Stomach smooth muscle (tissue), 2 donors: ENCODE measurements at regions not wholly inside any gene's neighbourhood (a gene's known extent, or its start where the extent isn't known, plus 50 kb on each side); places are given as distances from the start of the nearest gene placed in this dataset.
"Not testable (repeated sequence)": the region's sequence is repeated elsewhere in the genome, so short reads cannot be mapped to it uniquely, and the experiment has no call there.

ENCODE experiments used
- H3K27ac ChIP-seq: one replicate; pipeline ENCODE4 v1.7.0; 2013; ENCODE audit warnings: mild to moderate bottlenecking, low read length, inconsistent platforms
- H3K27me3 ChIP-seq, 2 donors: one replicate each; pipeline ENCODE4 v1.7.0; 2013; ENCODE audit warnings: low read length in 2 of 2; ENCODE audit not compliant: insufficient read depth in 2 of 2, control insufficient read depth in 1 of 2
- H3K36me3 ChIP-seq, 2 donors: one replicate each; pipeline ENCODE4 v1.7.0; 2013; ENCODE audit warnings: low read length in 2 of 2; ENCODE audit not compliant: control insufficient read depth in 2 of 2, insufficient read depth in 2 of 2
- H3K4me1 ChIP-seq: one replicate; pipeline ENCODE4 v1.7.0; 2013; ENCODE audit warnings: low read length; ENCODE audit not compliant: control insufficient read depth, insufficient read depth
- H3K4me3 ChIP-seq, 2 donors: one replicate each; pipeline ENCODE4 v1.7.0; 2013; ENCODE audit warnings: low read length in 2 of 2
- H3K9ac ChIP-seq, 2 donors: one replicate each; pipeline ENCODE4 v1.7.0; 2013; ENCODE audit warnings: low read length in 2 of 2, mild to moderate bottlenecking in 1 of 2
- H3K9me3 ChIP-seq, 2 donors: one replicate each; pipeline ENCODE4 v1.7.0; 2013; ENCODE audit warnings: low read length in 2 of 2; ENCODE audit not compliant: control insufficient read depth in 2 of 2
- donor health status: healthy.
- donor health status: Pancreatic carcinoma.

- Histone ChIP-seq H3K4me3 (no peak overlapping the region), H3K27ac (no peak overlapping the region), H3K4me1 (no peaks in the 10 kb centered on the region), H3K27me3 (no peaks in the 10 kb centered on the region), H3K9ac (no peak overlapping the region), H3K9me3 (peaks cover 0 to 8% of the 10 kb centered on the region in 2 donors), H3K36me3 (no peaks in the 10 kb centered on the region)
These were observed 701.5 kb downstream of the NUP35 start for GRCh38 chr2:183825710-183826109.

GRCh38 chr2:183829931-183830330 is 705.7 kb downstream of the NUP35 start:
- Histone ChIP-seq H3K36me3 (no peaks in the 10 kb centered on the region), H3K27ac (no peak overlapping the region), H3K4me3 (no peak overlapping the region), H3K9ac (no peak overlapping the region), H3K9me3 (peaks cover 0 to 5% of the 10 kb centered on the region in 2 donors), H3K27me3 (no peaks in the 10 kb centered on the region), H3K4me1 (no peaks in the 10 kb centered on the region)

- H3K27me3 ChIP-seq, result no peaks in the 10 kb centered on the region
- H3K9ac ChIP-seq, result no peak overlapping the region
- H3K4me3 ChIP-seq, result no peak overlapping the region
- H3K9me3 ChIP-seq, result no peaks in the 10 kb centered on the region
- H3K27ac ChIP-seq, result no peak overlapping the region
- H3K4me1 ChIP-seq, result no peaks in the 10 kb centered on the region
- H3K36me3 ChIP-seq, result no peaks in the 10 kb centered on the region
These were observed 712.9 kb downstream of the NUP35 start for GRCh38 chr2:183837157-183837556.

- Histone ChIP-seq H3K4me1 (no peaks in the 10 kb centered on the region), H3K27ac (no peak overlapping the region), H3K27me3 (no peaks in the 10 kb centered on the region), H3K36me3 (no peaks in the 10 kb centered on the region), H3K4me3 (no peak overlapping the region), H3K9me3 (no peaks in the 10 kb centered on the region), H3K9ac (no peak overlapping the region)
These were observed 714.1 kb downstream of the NUP35 start for GRCh38 chr2:183838295-183838694.

- H3K4me1 ChIP-seq, result no peaks in the 10 kb centered on the region
- no peaks in the 10 kb centered on the region for H3K36me3 ChIP-seq
- H3K4me3 ChIP-seq, result no peak overlapping the region
- no peaks in the 10 kb centered on the region for H3K9me3 ChIP-seq
- no peak overlapping the region for H3K27ac ChIP-seq
- H3K27me3 ChIP-seq, result no peaks in the 10 kb centered on the region
- no peak overlapping the region for H3K9ac ChIP-seq
These were observed 715.9 kb downstream of the NUP35 start for GRCh38 chr2:183840061-183840584.

GRCh38 chr2:183849826-183850225 is 725.6 kb downstream of the NUP35 start:
- not testable (repeated sequence) for H3K9ac ChIP-seq, H3K9me3 ChIP-seq, H3K4me3 ChIP-seq, H3K36me3 ChIP-seq, H3K27ac ChIP-seq, H3K4me1 ChIP-seq, H3K27me3 ChIP-seq

- Histone ChIP-seq H3K27me3 (no peaks in the 10 kb centered on the region), H3K27ac (no peak overlapping the region), H3K4me1 (no peaks in the 10 kb centered on the region), H3K4me3 (no peak overlapping the region), H3K36me3 (no peaks in the 10 kb centered on the region), H3K9me3 (no peaks in the 10 kb centered on the region), H3K9ac (no peak overlapping the region)
These were observed 734.9 kb downstream of the NUP35 start for GRCh38 chr2:183859129-183859528.

GRCh38 chr2:183866666-183867065 is 731.7 kb upstream of the ZNF804A start:
- Histone ChIP-seq H3K4me3 (no peak overlapping the region), H3K36me3 (no peaks in the 10 kb centered on the region), H3K4me1 (no peaks in the 10 kb centered on the region), H3K9me3 (no peaks in the 10 kb centered on the region), H3K27ac (no peak overlapping the region), H3K9ac (no peak overlapping the region), H3K27me3 (no peaks in the 10 kb centered on the region)

- H3K4me3 ChIP-seq, result no peak overlapping the region
- no peaks in the 10 kb centered on the region for H3K36me3 ChIP-seq
- no peak overlapping the region for H3K27ac ChIP-seq
- H3K9ac ChIP-seq, result no peak overlapping the region
- no peaks in the 10 kb centered on the region for H3K4me1 ChIP-seq
- no peaks in the 10 kb centered on the region for H3K9me3 ChIP-seq
- H3K27me3 ChIP-seq, result no peaks in the 10 kb centered on the region
These were observed 731.1 kb upstream of the ZNF804A start for GRCh38 chr2:183867206-183867605.

GRCh38 chr2:183868153-183868552 is 730.2 kb upstream of the ZNF804A start:
- H3K9ac ChIP-seq, result no peak overlapping the region
- H3K27ac ChIP-seq, result no peak overlapping the region
- H3K36me3 ChIP-seq, result no peaks in the 10 kb centered on the region
- no peak overlapping the region for H3K4me3 ChIP-seq
- no peaks in the 10 kb centered on the region for H3K27me3 ChIP-seq
- H3K4me1 ChIP-seq, result no peaks in the 10 kb centered on the region
- H3K9me3 ChIP-seq, result no peaks in the 10 kb centered on the region

- Histone ChIP-seq H3K9me3 (no peaks in the 10 kb centered on the region), H3K27me3 (no peaks in the 10 kb centered on the region)
These were observed 729.6 kb upstream of the ZNF804A start for GRCh38 chr2:183868707-183869106.

More at GRCh38 chr2:183868707-183869106, 729.6 kb upstream of the ZNF804A start:
- Histone ChIP-seq H3K4me1 (no peaks in the 10 kb centered on the region), H3K27ac (no peak overlapping the region), H3K36me3 (no peaks in the 10 kb centered on the region), H3K4me3 (no peak overlapping the region), H3K9ac (no peak overlapping the region)
